Neural crest cell (in vitro differentiated cells): ENCODE measurements at regions not wholly inside any gene's neighbourhood (a gene's known extent, or its start where the extent isn't known, plus 50 kb on each side); places are given as distances from the start of the nearest gene placed in this dataset.

Source experiments
- DNase-seq: peaks from one replicate; pipeline ENCODE4 v3.0.0; 2021; ENCODE audit warnings: low read depth, mixed read lengths, low spot score
- H3K27ac Mint-ChIP-seq: one replicate; pipeline ENCODE4 v1.8.0; 2021; ENCODE audit warnings: mild to moderate bottlenecking, mixed read lengths; ENCODE audit not compliant: unreplicated experiment
- H3K27me3 Mint-ChIP-seq: 2 replicates; pipeline ENCODE4 v1.8.0; 2021; ENCODE audit warnings: low read depth, mild to moderate bottlenecking, mixed read lengths
- H3K36me3 Mint-ChIP-seq: 2 replicates; pipeline ENCODE4 v1.8.0; 2021; ENCODE audit warnings: low read depth, mild to moderate bottlenecking, mixed read lengths
- H3K4me1 Mint-ChIP-seq: 2 replicates; pipeline ENCODE4 v1.8.0; 2021; ENCODE audit warnings: mixed read lengths
- H3K4me3 Mint-ChIP-seq: one replicate; pipeline ENCODE4 v1.8.0; 2021; ENCODE audit warnings: mild to moderate bottlenecking, mixed read lengths
- H3K9me3 Mint-ChIP-seq: 2 replicates; pipeline ENCODE4 v1.8.0; 2021; ENCODE audit warnings: mixed read lengths
- CTCF ChIP-seq: fragments of 200-600 bp; sonication (generic); conservative IDR thresholded peaks from 2 replicates; pipeline ENCODE4 v1.5.0; 2021; ENCODE audit warnings: antibody characterized with exemption, mild to moderate bottlenecking

GRCh38 chr12:115132905-115133304 lies 448.9 kb upstream of the TBX3 start:
- DNase-seq, result no peak
- H3K9me3 Mint-ChIP-seq, result peaks cover 4% of the 10 kb centered on the region
- peaks cover 6% of the 10 kb centered on the region for H3K27me3 Mint-ChIP-seq
- H3K27ac Mint-ChIP-seq, result no peak overlapping the region
- peaks cover 22% of the 10 kb centered on the region for H3K4me1 Mint-ChIP-seq
- H3K36me3 Mint-ChIP-seq, result no peaks in the 10 kb centered on the region
- no peak overlapping the region for H3K4me3 Mint-ChIP-seq
- TF ChIP-seq CTCF, result no peak

GRCh38 chr12:115132145-115132544 lies 448.2 kb upstream of the TBX3 start:
- Mint-ChIP-seq H3K4me1 (peaks cover 22% of the 10 kb centered on the region), H3K9me3 (peaks cover 4% of the 10 kb centered on the region), H3K4me3 (no peak overlapping the region), H3K27ac (no peak overlapping the region), H3K36me3 (no peaks in the 10 kb centered on the region), H3K27me3 (peaks cover 6% of the 10 kb centered on the region)
- no peak for DNase-seq
- no peak for TF ChIP-seq CTCF

- H3K27me3 Mint-ChIP-seq, result peaks cover 6% of the 10 kb centered on the region
- H3K9me3 Mint-ChIP-seq, result peaks cover 4% of the 10 kb centered on the region
- no peak overlapping the region for H3K4me3 Mint-ChIP-seq
- no peak overlapping the region for H3K27ac Mint-ChIP-seq
- DNase-seq, result no peak
- TF ChIP-seq CTCF, result no peak
- no peaks in the 10 kb centered on the region for H3K36me3 Mint-ChIP-seq
- peaks cover 4% of the 10 kb centered on the region for H3K4me1 Mint-ChIP-seq
These were observed 445.8 kb upstream of the TBX3 start for GRCh38 chr12:115129727-115130126.

- Mint-ChIP-seq H3K36me3 (no peaks in the 10 kb centered on the region), H3K4me1 (no peaks in the 10 kb centered on the region), H3K27me3 (no peaks in the 10 kb centered on the region), H3K4me3 (no peak overlapping the region), H3K27ac (no peak overlapping the region), H3K9me3 (no peaks in the 10 kb centered on the region)
- no peak for DNase-seq
- no peak for TF ChIP-seq CTCF
These were observed 437.1 kb upstream of the TBX3 start for GRCh38 chr12:115121053-115121452.

- no peak for TF ChIP-seq CTCF
- Mint-ChIP-seq H3K4me3 (no peak overlapping the region), H3K36me3 (no peaks in the 10 kb centered on the region), H3K27me3 (no peaks in the 10 kb centered on the region), H3K4me1 (no peaks in the 10 kb centered on the region), H3K27ac (no peak overlapping the region), H3K9me3 (no peaks in the 10 kb centered on the region)
- DNase-seq, result no peak
These were observed 434.3 kb upstream of the TBX3 start for GRCh38 chr12:115118177-115118724.

- no peak overlapping the region for H3K4me3 Mint-ChIP-seq
- H3K27ac Mint-ChIP-seq, result no peak overlapping the region
- no peaks in the 10 kb centered on the region for H3K36me3 Mint-ChIP-seq
- H3K4me1 Mint-ChIP-seq, result no peaks in the 10 kb centered on the region
- DNase-seq, result no peak
- no peak for TF ChIP-seq CTCF
- no peaks in the 10 kb centered on the region for H3K27me3 Mint-ChIP-seq
- no peaks in the 10 kb centered on the region for H3K9me3 Mint-ChIP-seq
These were observed 430.2 kb upstream of the TBX3 start for GRCh38 chr12:115114140-115114539.
